BE2C (cell line): ENCODE measurements at regions not wholly inside any gene's neighbourhood (a gene's known extent, or its start where the extent isn't known, plus 50 kb on each side); places are given as distances from the start of the nearest gene placed in this dataset.

Experiments used
- DNase-seq: peaks from one replicate; pipeline ENCODE4 v3.0.0-alpha.2; 2020
- H3K27me3 ChIP-seq: fragments of 250-450 bp; sonication (Bioruptor Pico); 2 replicates; pipeline ENCODE4 v1.5.1; 2020; ENCODE audit warnings: mild to moderate bottlenecking
- H3K36me3 ChIP-seq: fragments of 250-450 bp; sonication (Bioruptor Pico); 2 replicates; pipeline ENCODE4 v1.5.1; 2020; ENCODE audit warnings: mild to moderate bottlenecking
- H3K4me1 ChIP-seq: fragments of 250-450 bp; sonication (Bioruptor Pico); 2 replicates; pipeline ENCODE4 v1.5.1; 2020
- H3K4me3 ChIP-seq: 2 replicates; pipeline ENCODE4 v1.5.1; 2011; ENCODE audit warnings: low read depth, low read length
- H3K9me3 ChIP-seq: fragments of 250-450 bp; sonication (Bioruptor Pico); 2 replicates; pipeline ENCODE4 v1.5.1; 2020
- CTCF ChIP-seq: IDR thresholded peaks from 2 replicates; pipeline ENCODE4 v1.5.1; 2012; ENCODE audit warnings: mild to moderate bottlenecking, low read depth, low read length

- no peak overlapping the region for H3K4me3 ChIP-seq
- TF ChIP-seq CTCF: no peak
- H3K36me3 ChIP-seq: no peaks in the 10 kb centered on the region
- H3K9me3 ChIP-seq: no peaks in the 10 kb centered on the region
- H3K27me3 ChIP-seq: no peaks in the 10 kb centered on the region
- DNase-seq: no peak
- H3K4me1 ChIP-seq: no peaks in the 10 kb centered on the region
Measured at GRCh38 chr10:33887188-33887587, 552.7 kb upstream of the NRP1 start.

- Histone ChIP-seq H3K4me3 (no peak overlapping the region), H3K9me3 (no peaks in the 10 kb centered on the region), H3K4me1 (no peaks in the 10 kb centered on the region), H3K27me3 (no peaks in the 10 kb centered on the region), H3K36me3 (no peaks in the 10 kb centered on the region)
- peak; percentile 18 for DNase-seq
- no peak for TF ChIP-seq CTCF
Measured at GRCh38 chr10:33886299-33886698, 551.8 kb upstream of the NRP1 start.

- H3K27me3 ChIP-seq: no peaks in the 10 kb centered on the region
- TF ChIP-seq CTCF: no peak
- no peaks in the 10 kb centered on the region for H3K36me3 ChIP-seq
- H3K4me3 ChIP-seq: no peak overlapping the region
- no peaks in the 10 kb centered on the region for H3K4me1 ChIP-seq
- no peak for DNase-seq
- no peaks in the 10 kb centered on the region for H3K9me3 ChIP-seq
Measured at GRCh38 chr10:33884604-33885003, 550.1 kb upstream of the NRP1 start.

GRCh38 chr10:33883881-33884280, 549.4 kb upstream of the NRP1 start:
- no peak for DNase-seq
- Histone ChIP-seq H3K4me1 (no peaks in the 10 kb centered on the region), H3K4me3 (no peak overlapping the region), H3K36me3 (no peaks in the 10 kb centered on the region), H3K9me3 (no peaks in the 10 kb centered on the region), H3K27me3 (no peaks in the 10 kb centered on the region)
- TF ChIP-seq CTCF: no peak

- H3K4me1 ChIP-seq: no peaks in the 10 kb centered on the region
- DNase-seq: no peak
- no peaks in the 10 kb centered on the region for H3K36me3 ChIP-seq
- no peaks in the 10 kb centered on the region for H3K9me3 ChIP-seq
- no peak overlapping the region for H3K4me3 ChIP-seq
- H3K27me3 ChIP-seq: no peaks in the 10 kb centered on the region
- TF ChIP-seq CTCF: no peak
Measured at GRCh38 chr10:33882996-33883395, 548.5 kb upstream of the NRP1 start.

- no peak for TF ChIP-seq CTCF
- no peaks in the 10 kb centered on the region for H3K27me3 ChIP-seq
- no peak overlapping the region for H3K4me3 ChIP-seq
- H3K9me3 ChIP-seq: no peaks in the 10 kb centered on the region
- no peak for DNase-seq
- no peaks in the 10 kb centered on the region for H3K36me3 ChIP-seq
- no peaks in the 10 kb centered on the region for H3K4me1 ChIP-seq
Measured at GRCh38 chr10:33880291-33880690, 545.8 kb upstream of the NRP1 start.
